ENCODE measurements at regions not wholly inside any gene's neighbourhood (a gene's known extent, or its start where the extent isn't known, plus 50 kb on each side); places are given as distances from the start of the nearest gene placed in this dataset.

DNA sequence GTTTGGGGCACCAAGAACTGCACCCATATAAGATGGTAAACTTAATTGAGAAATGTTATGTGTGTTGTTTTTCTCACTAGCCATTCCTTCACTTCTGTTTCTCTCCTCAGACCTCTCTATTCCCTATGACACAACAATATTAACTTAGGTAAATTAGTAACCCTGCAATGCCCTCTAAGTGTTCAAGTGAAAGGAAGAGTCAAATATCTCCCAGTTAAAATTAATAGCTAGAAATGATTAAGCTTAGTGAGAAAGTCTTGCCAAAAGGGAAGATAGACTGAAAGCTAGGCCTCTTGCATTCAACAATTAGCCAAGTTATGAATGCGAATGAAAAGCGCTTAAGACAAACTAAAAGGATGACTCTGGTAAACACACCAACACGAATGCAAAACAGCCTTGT lies 132.9 kb upstream of the KLF8 start:
- Histone ChIP-seq H4K91ac (ENCODE audit: low read depth, low read length) (no peak overlapping the region), H2AK5ac (ENCODE audit: low read length) (no peak overlapping the region), H4K12ac (ENCODE audit: low read depth, low read length) (no peak overlapping the region), H3K27me3 (ENCODE audit: insufficient read depth, low read length) (no peaks in the 10 kb centered on the region), H3K27ac (ENCODE audit: low read depth, low read length) (no peak overlapping the region), H3K79me1 (ENCODE audit: low read length) (no peaks in the 10 kb centered on the region), H2AFZ (ENCODE audit: insufficient read depth, low read length, poor library complexity) (no peak overlapping the region), H3K9ac (ENCODE audit: low read length) (no peak overlapping the region), H3K79me2 (ENCODE audit: control insufficient read depth, insufficient read depth, low read length, poor library complexity) (no peaks in the 10 kb centered on the region), H3K36me3 (ENCODE audit: control insufficient read depth in 1 of 2, insufficient read depth in 2 of 2, low read length in 2 of 2) (no peaks in the 10 kb centered on the region), H4K8ac (ENCODE audit: low read depth, low read length) (no peak overlapping the region), H3K14ac (ENCODE audit: low read length) (no peak overlapping the region), H3K4me3 (ENCODE audit: low read depth, low read length) (no peak overlapping the region), H2BK12ac (ENCODE audit: low read length) (no peak overlapping the region), H2BK5ac (ENCODE audit: low read depth, low read length, poor library complexity) (no peak overlapping the region), H2BK120ac (ENCODE audit: insufficient read depth, low read length, poor library complexity) (no peak overlapping the region), H3K4me1 (ENCODE audit: control insufficient read depth in 1 of 2, insufficient read depth in 2 of 2, low read length in 2 of 2) (no peaks in the 10 kb centered on the region), H3K4ac (ENCODE audit: low read depth, low read length) (no peak overlapping the region), H3K18ac (ENCODE audit: low read length) (no peak overlapping the region), H3K4me2 (ENCODE audit: low read length) (no peak overlapping the region), H3K23ac (ENCODE audit: low read length) (no peak overlapping the region), H3K9me3 (ENCODE audit: insufficient read depth, low read depth, low read length) (no peaks in the 10 kb centered on the region)
- WGBS (ENCODE audit: extremely low coverage, insufficient coverage, insufficient read length), result no CpG with 5 or more reads among the region's 3 CpGs
- DNase-seq, result no peak

DNA sequence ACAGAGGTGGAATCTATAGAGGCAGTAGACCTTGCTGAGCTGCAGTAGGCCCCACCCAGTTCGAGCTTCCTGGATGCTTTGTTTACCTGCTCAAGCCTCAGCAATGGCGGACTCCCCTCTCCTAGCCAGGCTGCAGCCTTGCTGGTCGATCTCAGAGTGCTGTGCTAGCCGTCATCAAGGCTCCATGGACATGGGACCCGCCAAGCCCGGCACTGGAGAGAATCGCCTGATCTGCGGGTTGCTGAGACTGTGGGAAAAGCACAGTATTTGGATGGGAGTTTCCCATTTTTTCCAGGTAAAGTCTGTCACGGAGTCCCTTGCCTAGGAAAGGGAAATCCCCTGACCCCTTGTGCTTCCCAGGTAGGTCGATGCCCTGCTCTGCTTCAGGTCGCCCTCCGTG lies 124.8 kb upstream of the KLF8 start:
- H3K79me2 ChIP-seq (ENCODE audit: control insufficient read depth, insufficient read depth, low read length, poor library complexity), result no peaks in the 10 kb centered on the region
- H3K23ac ChIP-seq (ENCODE audit: low read length), result no peak overlapping the region
- no peak overlapping the region for H3K27ac ChIP-seq (ENCODE audit: low read depth, low read length)
- H3K4ac ChIP-seq (ENCODE audit: low read depth, low read length), result no peak overlapping the region
- no peak overlapping the region for H3K4me2 ChIP-seq (ENCODE audit: low read length)
- DNase-seq, result no peak
- WGBS (ENCODE audit: extremely low coverage, insufficient coverage, insufficient read length), result no CpG with 5 or more reads among the region's 12 CpGs
- H4K12ac ChIP-seq (ENCODE audit: low read depth, low read length), result no peak overlapping the region
- H3K9ac ChIP-seq (ENCODE audit: low read length), result no peak overlapping the region
- H3K4me3 ChIP-seq (ENCODE audit: low read depth, low read length), result no peak overlapping the region
- no peak overlapping the region for H2AFZ ChIP-seq (ENCODE audit: insufficient read depth, low read length, poor library complexity)
- H2BK12ac ChIP-seq (ENCODE audit: low read length), result no peak overlapping the region
- no peak overlapping the region for H2BK120ac ChIP-seq (ENCODE audit: insufficient read depth, low read length, poor library complexity)
- H3K27me3 ChIP-seq (ENCODE audit: insufficient read depth, low read length), result no peaks in the 10 kb centered on the region
- H4K8ac ChIP-seq (ENCODE audit: low read depth, low read length), result no peak overlapping the region
- H3K9me3 ChIP-seq (ENCODE audit: insufficient read depth, low read depth, low read length), result no peaks in the 10 kb centered on the region
- H3K4me1 ChIP-seq (ENCODE audit: control insufficient read depth in 1 of 2, insufficient read depth in 2 of 2, low read length in 2 of 2), result no peaks in the 10 kb centered on the region
- H4K91ac ChIP-seq (ENCODE audit: low read depth, low read length), result peak overlapping the region; percentile 14
- H3K79me1 ChIP-seq (ENCODE audit: low read length), result no peaks in the 10 kb centered on the region
- H2BK5ac ChIP-seq (ENCODE audit: low read depth, low read length, poor library complexity), result no peak overlapping the region
- H3K36me3 ChIP-seq (ENCODE audit: control insufficient read depth in 1 of 2, insufficient read depth in 2 of 2, low read length in 2 of 2), result peaks cover 0 to 5% of the 10 kb centered on the region in 2 experiments
- peak overlapping the region; percentile 51 for H3K14ac ChIP-seq (ENCODE audit: low read length)
- no peak overlapping the region for H3K18ac ChIP-seq (ENCODE audit: low read length)
- H2AK5ac ChIP-seq (ENCODE audit: low read length), result no peak overlapping the region

DNA sequence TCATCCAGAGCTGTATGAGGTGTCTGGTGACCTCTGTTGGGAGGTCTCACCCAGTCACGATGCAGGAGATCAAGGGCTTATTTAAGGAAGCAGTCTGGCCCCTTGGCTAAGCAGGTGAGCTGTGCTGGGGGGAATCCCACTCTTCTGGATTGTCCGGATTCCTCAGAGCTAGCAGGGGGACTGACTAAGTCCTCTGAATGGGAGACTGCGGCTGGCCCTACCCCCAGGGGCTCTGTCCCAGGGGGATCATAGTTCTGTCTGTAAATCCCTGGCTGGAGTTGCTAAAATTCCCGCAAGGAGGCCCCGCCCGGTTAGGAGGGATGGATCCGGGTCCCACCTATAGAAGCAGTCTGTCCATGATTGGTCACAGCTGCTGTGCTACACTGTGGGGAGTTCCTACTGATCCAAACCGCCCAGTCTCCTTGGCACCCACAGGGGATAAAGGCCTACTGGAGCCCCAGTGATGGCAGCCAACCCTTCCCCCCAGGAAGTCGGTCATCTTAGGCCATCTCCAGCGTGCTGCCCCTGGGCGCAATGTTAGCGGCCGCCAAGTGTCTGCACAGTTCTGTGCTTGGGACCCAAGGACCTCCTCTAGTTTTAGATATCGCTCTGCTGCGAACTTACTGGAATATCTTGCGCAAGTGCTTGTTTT lies 118.2 kb upstream of the KLF8 start:
- Histone ChIP-seq H3K14ac (ENCODE audit: low read length) (no peak overlapping the region), H3K9ac (ENCODE audit: low read length) (no peak overlapping the region), H4K12ac (ENCODE audit: low read depth, low read length) (no peak overlapping the region), H4K91ac (ENCODE audit: low read depth, low read length) (peak overlapping the region; percentile 70), H3K18ac (ENCODE audit: low read length) (no peak overlapping the region), H3K79me1 (ENCODE audit: low read length) (peaks cover 3% of the 10 kb centered on the region), H3K23ac (ENCODE audit: low read length) (no peak overlapping the region), H3K36me3 (ENCODE audit: control insufficient read depth in 1 of 2, insufficient read depth in 2 of 2, low read length in 2 of 2) (no peaks in the 10 kb centered on the region), H3K27ac (ENCODE audit: low read depth, low read length) (peak overlapping the region; percentile 90), H2AFZ (ENCODE audit: insufficient read depth, low read length, poor library complexity) (no peak overlapping the region), H4K8ac (ENCODE audit: low read depth, low read length) (no peak overlapping the region), H3K4ac (ENCODE audit: low read depth, low read length) (no peak overlapping the region), H3K79me2 (ENCODE audit: control insufficient read depth, insufficient read depth, low read length, poor library complexity) (no peaks in the 10 kb centered on the region), H3K4me3 (ENCODE audit: low read depth, low read length) (no peak overlapping the region), H3K9me3 (ENCODE audit: insufficient read depth, low read depth, low read length) (no peaks in the 10 kb centered on the region), H3K27me3 (ENCODE audit: insufficient read depth, low read length) (no peaks in the 10 kb centered on the region), H3K4me1 (ENCODE audit: control insufficient read depth in 1 of 2, insufficient read depth in 2 of 2, low read length in 2 of 2) (no peaks in the 10 kb centered on the region), H3K4me2 (ENCODE audit: low read length) (no peak overlapping the region), H2BK120ac (ENCODE audit: insufficient read depth, low read length, poor library complexity) (no peak overlapping the region), H2AK5ac (ENCODE audit: low read length) (no peak overlapping the region), H2BK5ac (ENCODE audit: low read depth, low read length, poor library complexity) (peak overlapping the region; percentile 46), H2BK12ac (ENCODE audit: low read length) (no peak overlapping the region)
- DNase-seq, result peak; percentile 94 to 97
- WGBS (ENCODE audit: extremely low coverage, insufficient coverage, insufficient read length), result no CpG with 5 or more reads among the region's 16 CpGs

DNA sequence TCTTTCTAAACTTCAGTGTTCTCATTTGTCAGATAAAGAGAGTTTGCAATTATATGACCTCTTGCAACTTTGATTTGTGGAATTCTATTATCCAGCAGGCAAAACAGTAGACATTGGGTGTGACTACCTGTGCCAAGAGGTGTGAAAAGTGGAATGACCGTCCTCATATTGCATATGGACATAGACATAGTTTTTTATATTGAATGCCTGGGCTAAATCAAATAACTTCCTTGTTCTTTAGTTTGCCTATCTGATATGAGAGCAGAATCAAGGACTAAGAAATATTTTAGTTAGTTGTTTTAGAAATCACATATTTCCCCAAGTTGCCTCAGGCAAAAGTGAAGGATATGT lies 117.7 kb upstream of the KLF8 start:
- no peak overlapping the region for H4K12ac ChIP-seq (ENCODE audit: low read depth, low read length)
- H4K8ac ChIP-seq (ENCODE audit: low read depth, low read length), result no peak overlapping the region
- H2BK5ac ChIP-seq (ENCODE audit: low read depth, low read length, poor library complexity), result no peak overlapping the region
- no peak overlapping the region for H3K9ac ChIP-seq (ENCODE audit: low read length)
- no peak overlapping the region for H4K91ac ChIP-seq (ENCODE audit: low read depth, low read length)
- no peaks in the 10 kb centered on the region for H3K27me3 ChIP-seq (ENCODE audit: insufficient read depth, low read length)
- H2BK12ac ChIP-seq (ENCODE audit: low read length), result no peak overlapping the region
- peaks cover 3% of the 10 kb centered on the region for H3K79me1 ChIP-seq (ENCODE audit: low read length)
- H3K4me3 ChIP-seq (ENCODE audit: low read depth, low read length), result no peak overlapping the region
- no peaks in the 10 kb centered on the region for H3K9me3 ChIP-seq (ENCODE audit: insufficient read depth, low read depth, low read length)
- no peak overlapping the region for H3K4ac ChIP-seq (ENCODE audit: low read depth, low read length)
- no peak for DNase-seq
- no peaks in the 10 kb centered on the region for H3K79me2 ChIP-seq (ENCODE audit: control insufficient read depth, insufficient read depth, low read length, poor library complexity)
- no peak overlapping the region for H3K18ac ChIP-seq (ENCODE audit: low read length)
- H2BK120ac ChIP-seq (ENCODE audit: insufficient read depth, low read length, poor library complexity), result no peak overlapping the region
- no peak overlapping the region for H2AFZ ChIP-seq (ENCODE audit: insufficient read depth, low read length, poor library complexity)
- H3K36me3 ChIP-seq (ENCODE audit: control insufficient read depth in 1 of 2, insufficient read depth in 2 of 2, low read length in 2 of 2), result no peaks in the 10 kb centered on the region
- no peak overlapping the region for H2AK5ac ChIP-seq (ENCODE audit: low read length)
- H3K23ac ChIP-seq (ENCODE audit: low read length), result no peak overlapping the region
- no peak overlapping the region for H3K4me2 ChIP-seq (ENCODE audit: low read length)
- H3K27ac ChIP-seq (ENCODE audit: low read depth, low read length), result peak overlapping the region; percentile 90
- no CpG with 5 or more reads among the region's 1 CpG for WGBS (ENCODE audit: extremely low coverage, insufficient coverage, insufficient read length)
- no peak overlapping the region for H3K14ac ChIP-seq (ENCODE audit: low read length)
- no peaks in the 10 kb centered on the region for H3K4me1 ChIP-seq (ENCODE audit: control insufficient read depth in 1 of 2, insufficient read depth in 2 of 2, low read length in 2 of 2)

Measured in trophoblast cell (in vitro differentiated cells and primary cell).